ENCODE measurements at regions not wholly inside any gene's neighbourhood (a gene's known extent, or its start where the extent isn't known, plus 50 kb on each side); places are given as distances from the start of the nearest gene placed in this dataset.

GRCh38 chr18:59048048-59048363, 91.7 kb upstream of the SEC11C start:
- TF ChIP-seq CTCF (IDR thresholded peaks at IDR 0.05) = no peak
- TF ChIP-seq POLR2A (IDR thresholded peaks at IDR 0.05) = no peak
- no peak for TF ChIP-seq EP300 (IDR thresholded peaks at IDR 0.05)

All from upper lobe of left lung (tissue), 4 donors.